ENCODE measurements at regions not wholly inside any gene's neighbourhood (a gene's known extent, or its start where the extent isn't known, plus 50 kb on each side); places are given as distances from the start of the nearest gene placed in this dataset.

DNA sequence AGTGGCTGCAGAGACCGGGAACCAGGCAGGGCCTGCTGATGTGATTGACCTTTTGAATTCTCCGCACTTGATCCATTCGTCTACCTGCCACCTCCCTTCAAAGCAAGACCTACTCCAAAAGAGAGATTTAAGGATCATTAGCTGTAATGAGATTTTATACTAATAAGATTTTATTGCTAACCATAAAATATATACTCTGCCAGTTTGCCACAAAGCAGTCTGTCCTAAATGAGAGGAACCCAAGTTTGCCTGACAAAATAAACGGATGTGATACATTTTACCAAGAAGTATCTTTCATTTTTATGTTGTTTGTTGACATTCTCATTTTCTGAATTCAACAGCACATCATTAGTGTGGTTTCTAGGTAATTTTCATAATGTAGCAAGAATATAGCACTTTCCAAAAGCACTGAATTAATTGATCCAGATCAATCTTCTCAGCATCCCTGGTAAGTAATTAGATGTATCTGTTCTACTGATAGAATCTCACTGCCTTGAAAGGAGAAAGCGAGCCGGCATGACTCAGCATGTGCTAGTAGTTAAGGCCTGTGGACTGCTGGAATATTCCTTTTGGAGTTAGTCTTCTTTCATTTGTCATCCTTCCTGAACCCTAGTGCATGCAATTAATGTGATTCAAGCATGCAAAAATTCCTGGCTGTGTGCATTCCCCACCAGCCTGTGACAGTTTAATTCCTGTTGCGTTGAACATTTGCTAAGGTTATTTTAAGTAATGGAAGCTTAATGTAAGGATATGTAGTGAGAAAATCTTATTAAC, 128.5 kb downstream of the ARL6IP6 start:
- TF ChIP-seq, protein P1, sequence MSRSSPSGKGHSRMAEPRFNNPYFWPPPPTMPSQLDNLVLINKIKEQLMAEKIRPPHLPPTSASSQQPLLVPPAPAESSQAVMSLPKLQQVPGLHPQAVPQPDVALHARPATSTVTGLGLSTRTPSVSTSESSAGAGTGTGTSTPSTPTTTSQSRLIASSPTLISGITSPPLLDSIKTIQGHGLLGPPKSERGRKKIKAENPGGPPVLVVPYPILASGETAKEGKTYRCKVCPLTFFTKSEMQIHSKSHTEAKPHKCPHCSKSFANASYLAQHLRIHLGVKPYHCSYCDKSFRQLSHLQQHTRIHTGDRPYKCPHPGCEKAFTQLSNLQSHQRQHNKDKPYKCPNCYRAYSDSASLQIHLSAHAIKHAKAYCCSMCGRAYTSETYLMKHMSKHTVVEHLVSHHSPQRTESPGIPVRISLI (CRISPR knock-in tag; IDR thresholded peaks at IDR 0.05; ENCODE audit: borderline replicate concordance) = no peak
- TF ChIP-seq MLXIP (CRISPR knock-in tag; IDR thresholded peaks at IDR 0.05; ENCODE audit: borderline replicate concordance) (no peak), POLR2AphosphoS5 (IDR thresholded peaks at IDR 0.05; ENCODE audit: low read depth, low read length) (no peak), DR1 (CRISPR knock-in tag; IDR thresholded peaks at IDR 0.05) (no peak)

All from HepG2 (cell line).